HG03175 (cell line): ENCODE measurements at regions not wholly inside any gene's neighbourhood (a gene's known extent, or its start where the extent isn't known, plus 50 kb on each side); places are given as distances from the start of the nearest gene placed in this dataset.
"Not testable (repeated sequence)": the region's sequence is repeated elsewhere in the genome, so short reads cannot be mapped to it uniquely, and the experiment has no call there.

Experiments
- ATAC-seq: cut with Tn5 transposase; IDR thresholded peaks from one replicate; pipeline ENCODE4 v1.9.1; 2021; ENCODE audit warnings: mild to moderate bottlenecking, moderate library complexity; ENCODE audit not compliant: unreplicated experiment

DNA sequence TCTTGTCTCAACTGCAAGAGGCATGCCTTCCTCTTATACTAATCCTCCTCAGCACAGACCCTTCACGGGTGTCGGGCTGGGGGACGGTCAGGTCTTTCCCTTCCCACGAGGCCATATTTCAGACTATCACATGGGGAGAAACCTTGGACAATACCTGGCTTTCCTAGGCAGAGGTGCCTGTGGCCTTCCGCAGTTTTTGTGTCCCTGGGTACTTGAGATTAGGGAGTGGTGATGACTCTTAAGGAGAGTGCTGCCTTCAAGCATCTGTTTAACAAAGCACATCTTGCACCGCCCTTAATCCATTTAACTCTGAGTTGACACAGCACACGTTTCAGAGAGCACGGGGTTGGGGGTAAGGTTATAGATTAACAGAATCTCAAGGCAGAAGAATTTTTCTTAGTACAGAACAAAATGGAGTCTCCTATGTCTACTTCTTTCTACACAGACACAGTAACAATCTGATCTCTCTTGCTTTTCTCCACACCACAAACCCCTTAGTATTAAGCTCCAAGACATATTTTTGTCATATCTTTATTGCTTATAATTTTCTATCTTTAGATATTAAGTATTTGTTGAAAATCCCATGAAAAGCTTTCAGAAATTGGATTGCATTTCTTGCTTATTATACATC lies 72.8 kb upstream of the LPCAT1 start:
- ATAC-seq: not testable (repeated sequence)

DNA sequence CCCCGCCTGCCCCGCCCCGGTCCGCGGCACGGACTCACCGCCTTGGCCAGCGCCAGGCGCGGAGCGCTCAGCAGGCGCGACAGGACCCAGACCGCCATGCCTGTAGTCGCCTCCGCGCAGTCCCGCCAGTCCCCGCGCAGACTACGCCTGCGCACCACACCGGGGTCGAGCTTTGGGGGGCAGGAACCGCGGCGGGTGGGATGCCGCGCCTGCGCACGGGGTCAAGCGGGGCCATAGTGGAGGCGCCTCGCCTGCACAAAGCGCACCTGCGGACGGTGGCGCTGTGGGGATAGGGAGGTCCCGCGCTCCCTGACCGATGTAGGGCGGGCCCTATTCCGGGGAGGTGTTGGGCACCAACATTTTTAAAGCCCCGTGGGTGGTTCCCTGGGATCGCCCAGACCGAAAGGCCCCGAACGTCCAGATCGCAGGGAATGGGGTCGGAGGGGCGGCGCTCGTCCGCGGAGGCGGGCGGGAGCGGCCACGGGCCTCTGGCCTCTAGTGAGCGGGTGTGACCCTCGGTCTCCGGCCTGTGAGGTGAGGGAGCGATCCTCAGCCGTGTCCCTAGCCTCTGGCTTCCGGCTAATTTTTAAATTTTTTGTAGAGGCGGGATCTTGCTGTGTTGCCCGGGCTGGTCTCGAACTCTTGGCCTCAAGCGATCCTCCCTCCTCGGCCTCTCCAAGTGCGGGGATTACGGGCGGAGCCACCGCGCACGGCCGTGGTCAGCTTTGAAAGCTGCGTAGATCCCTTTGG lies 70.8 kb upstream of the LPCAT1 start:
- peak; percentile 93 for ATAC-seq

DNA sequence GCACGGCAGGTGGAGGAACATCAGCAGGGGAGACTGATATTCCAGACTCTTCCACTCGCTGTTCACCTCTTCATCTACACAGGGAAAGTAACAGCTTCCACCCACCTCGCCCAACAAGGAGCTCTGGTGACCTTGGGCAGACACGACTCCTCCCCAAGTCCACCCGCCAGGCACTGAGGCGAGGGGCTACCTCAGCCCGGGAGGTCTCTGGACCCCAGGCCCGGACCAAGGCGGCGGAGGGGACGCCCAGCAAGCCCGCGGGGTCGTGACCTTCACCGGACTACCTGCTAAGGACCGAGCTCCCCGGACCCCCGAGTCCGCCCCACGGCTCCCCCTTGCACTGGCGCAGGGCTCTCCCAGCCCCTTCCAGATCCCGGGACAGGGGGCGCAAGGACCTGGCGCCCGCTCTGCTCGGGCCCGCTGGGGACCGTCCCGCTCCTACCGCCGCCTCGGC lies 70.2 kb upstream of the LPCAT1 start:
- peak; percentile 9 for ATAC-seq

DNA sequence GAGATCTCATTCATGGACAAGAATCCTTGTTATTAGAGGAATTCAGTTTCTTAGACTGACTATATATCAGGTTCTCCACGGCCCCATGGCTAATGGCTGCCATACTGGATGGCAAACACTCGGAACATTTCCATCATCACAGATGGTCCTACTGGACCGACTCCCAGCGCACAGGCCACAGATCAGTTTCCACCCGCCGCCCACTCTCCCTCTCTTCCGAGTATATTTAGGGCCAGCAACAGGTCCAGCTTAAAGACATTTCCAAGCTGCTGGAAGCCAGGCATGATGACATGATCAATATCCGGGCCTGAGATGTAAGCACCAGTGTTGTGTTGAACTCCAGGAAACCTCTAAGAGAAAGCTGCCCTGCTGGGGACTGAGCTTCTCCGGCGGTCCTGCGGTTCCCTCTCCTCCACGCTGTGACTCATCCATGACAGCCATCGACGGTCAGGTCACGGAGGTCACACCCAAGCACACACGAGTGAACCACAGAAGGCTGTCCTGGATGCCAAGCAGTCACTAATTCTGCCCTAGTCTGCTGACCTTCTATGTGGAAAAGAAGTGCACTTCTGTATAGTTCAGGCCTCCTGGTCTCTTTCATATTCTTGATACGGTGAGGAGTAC lies 64.4 kb upstream of the LPCAT1 start:
- not testable (repeated sequence) for ATAC-seq

DNA sequence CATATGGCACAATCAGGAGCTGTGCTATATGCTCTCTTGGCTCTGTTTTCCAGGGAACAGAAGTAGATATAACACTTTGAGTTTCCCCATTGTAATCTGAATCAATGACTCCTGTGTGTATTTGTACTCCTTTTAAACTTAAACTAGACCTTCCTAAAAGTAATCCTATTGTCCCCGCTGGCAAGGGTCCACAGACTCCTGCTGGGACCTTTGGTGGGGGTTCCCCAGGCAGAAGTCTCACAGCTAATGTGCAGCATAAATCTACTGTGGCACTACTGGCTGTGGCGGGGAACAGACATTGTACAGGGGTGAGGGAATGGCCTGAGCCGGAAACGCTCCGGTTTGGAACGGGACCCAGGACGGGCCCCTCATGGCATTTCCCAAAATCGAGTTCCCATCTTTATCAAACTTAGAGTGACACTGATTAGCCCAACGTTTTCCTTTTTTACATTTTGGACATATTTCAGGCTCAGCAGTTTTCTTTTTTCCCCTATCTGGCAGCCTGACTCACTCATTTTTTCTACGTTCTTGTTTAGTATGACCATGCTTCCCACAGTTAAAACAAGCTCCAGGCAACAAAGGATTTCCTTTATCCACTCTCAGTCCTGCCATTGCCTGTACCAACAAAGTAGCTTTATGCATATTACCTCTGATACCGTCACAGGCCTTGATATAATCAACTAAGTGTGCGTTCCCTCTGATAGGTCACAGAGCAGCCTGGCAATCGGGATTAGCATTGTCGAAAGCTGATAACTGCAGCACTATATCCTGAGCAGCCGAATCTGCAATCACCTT lies 59.5 kb upstream of the LPCAT1 start:
- not testable (repeated sequence) for ATAC-seq

DNA sequence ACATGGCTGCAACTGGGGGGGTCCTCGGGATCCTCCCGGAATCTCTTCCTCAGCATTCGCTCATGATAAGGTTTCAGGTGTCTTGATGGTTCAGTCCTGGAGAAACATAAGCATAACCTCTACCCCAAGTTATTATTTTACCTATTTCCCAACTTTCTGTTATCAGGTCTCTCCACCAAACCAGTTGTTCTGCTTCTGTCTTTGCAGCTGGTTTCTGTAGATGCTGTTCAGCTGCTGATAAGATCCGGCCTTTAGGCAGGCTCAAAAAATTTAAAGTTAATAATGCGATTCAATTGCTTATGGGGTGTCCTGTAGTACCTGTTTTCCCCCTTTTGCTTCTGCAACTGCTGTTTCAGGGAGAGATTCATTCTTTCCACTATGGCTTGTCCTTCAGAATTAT lies 55.6 kb upstream of the LPCAT1 start:
- ATAC-seq: not testable (repeated sequence)

DNA sequence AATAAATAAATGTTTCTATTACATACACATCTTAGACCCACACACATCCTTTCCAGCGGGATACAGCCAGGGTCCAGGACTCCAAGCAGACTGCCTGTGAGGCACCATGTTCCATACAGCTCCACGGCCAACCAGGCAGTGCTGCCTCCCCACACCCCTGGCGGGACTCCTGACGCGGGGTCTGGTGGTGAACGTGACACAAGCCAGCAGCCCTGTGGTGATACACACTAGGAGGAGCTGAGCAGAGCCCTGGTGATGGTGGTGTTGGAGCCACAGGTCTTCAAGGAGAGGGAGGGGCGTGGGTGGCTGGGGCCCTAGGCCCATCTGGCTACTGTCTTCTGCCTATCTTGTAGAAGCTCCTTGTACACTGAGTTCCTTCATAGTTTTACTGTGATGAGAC lies 53.1 kb upstream of the LPCAT1 start:
- not testable (repeated sequence) for ATAC-seq

DNA sequence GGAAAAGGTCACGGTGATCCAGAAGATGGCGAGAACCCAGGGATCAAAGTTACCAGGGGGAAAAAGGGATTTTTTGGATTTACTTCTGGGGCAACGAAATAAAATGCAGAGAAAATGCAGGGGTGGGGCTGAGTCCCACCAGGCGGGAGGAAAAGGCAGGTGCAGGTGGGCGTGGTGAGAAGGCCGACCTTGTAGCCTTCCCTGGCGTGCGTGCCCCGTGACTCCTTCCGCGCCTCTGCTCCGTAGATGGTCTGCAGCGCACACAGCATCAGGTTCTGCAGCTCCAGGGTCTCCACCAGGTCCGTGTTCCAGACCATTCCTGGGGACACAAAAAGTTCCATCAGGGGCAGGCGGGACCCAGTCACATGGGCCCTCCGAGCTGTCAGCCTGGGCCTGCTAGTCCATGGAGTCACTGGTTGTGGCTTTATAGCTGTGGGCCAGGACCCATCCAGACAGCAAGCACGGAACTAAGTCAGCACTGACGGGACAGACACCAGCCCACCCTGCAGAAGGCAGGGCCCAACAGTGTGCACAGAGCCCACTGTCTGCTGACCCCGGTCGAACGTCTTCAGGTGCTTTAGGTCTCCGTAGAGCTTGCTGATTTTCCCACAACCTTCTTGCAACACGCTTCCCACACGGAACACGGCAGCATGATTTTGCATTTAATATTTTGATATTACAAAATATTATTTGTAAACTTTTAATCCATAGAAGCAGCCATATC lies 52.4 kb upstream of the LPCAT1 start:
- not testable (repeated sequence) for ATAC-seq

DNA sequence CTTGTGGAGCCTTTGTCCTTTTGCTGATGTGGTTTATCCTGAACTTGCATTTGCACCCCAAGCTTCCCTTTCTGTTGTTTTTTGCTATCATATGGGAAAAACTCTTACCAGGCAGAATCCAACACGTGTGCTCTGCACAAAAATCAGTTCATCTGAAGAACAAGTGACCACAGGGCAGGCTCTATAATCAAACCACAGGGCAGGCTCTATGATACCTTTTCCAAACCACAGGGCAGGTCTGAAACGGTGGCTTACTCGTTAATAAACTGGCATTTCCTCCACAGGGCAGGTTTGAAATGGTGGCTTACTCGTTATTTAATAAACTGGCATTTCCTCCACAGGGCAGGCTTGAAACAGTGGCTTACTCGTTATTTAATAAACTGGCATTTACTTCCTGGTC lies 51.7 kb upstream of the LPCAT1 start:
- ATAC-seq: not testable (repeated sequence)

DNA sequence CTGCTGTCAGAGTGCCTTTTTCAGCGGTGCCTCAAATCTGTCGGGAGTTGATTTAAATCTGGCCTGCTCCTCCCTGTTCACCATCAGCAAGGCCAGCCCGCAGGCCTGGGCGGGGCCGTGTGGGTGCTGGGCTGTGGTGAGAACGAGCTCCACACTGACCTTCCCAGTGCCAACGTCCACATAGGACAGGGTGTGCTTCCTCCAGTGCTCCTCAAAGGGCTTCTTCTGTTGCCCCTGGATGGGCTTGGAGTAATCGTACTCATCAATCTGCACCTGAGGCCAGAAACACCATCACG lies 50.2 kb upstream of the LPCAT1 start:
- not testable (repeated sequence) for ATAC-seq

DNA sequence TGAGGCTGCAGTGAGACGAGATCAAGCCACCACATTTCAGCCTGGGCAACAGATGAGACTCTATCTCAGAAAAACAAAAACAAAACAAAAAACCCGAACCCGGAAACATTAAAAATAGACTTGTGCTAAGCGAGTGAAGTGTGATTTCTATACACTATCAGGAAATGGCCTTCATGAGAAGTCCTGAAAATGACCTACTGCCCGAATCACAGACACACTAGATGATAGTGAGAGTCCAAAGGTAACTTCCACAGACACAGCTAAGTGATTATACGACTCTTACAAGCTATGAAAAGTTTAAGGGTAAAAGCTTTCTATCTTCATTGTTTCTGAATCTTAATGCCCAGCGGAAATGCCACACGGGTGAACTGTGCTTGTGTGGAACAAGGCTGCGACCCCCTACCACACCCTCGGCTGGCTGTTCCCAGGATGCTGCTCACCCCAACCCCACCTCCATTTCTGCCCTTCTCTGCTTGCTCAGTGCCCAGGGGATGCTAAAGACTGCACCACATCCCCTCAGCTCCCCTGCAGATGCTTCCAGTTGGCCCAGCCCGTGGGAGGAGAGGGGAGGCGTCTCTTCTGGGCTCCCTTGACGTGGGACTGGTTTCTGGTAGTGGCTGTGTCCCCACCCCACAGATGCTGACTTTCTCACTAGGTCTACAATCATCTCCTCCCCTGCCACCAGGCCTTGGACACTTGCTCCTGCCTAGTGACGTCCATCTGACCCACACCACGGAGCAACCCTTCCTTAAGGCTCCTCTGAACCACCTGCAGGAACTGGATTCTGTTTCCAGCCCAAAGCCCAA lies 49.7 kb upstream of the LPCAT1 start:
- not testable (repeated sequence) for ATAC-seq
